ENCODE measurements at regions not wholly inside any gene's neighbourhood (a gene's known extent, or its start where the extent isn't known, plus 50 kb on each side); places are given as distances from the start of the nearest gene placed in this dataset.

- TF ChIP-seq POLR2A (IDR thresholded peaks at IDR 0.05), result no peak
- no peak for TF ChIP-seq CTCF (IDR thresholded peaks at IDR 0.05)
Measured at GRCh38 chr16:74184839-74185238, 111.8 kb upstream of the PSMD7 start.

All from tibial nerve (tissue), 3 donors.